Stimulated activated naive CD4-positive, alpha-beta T cell (primary cell): ENCODE measurements at regions not wholly inside any gene's neighbourhood (a gene's known extent, or its start where the extent isn't known, plus 50 kb on each side); places are given as distances from the start of the nearest gene placed in this dataset.

Experiments
- DNase-seq, 6 experiments: peaks; one replicate each; lab custom pipeline; 2025; lab: John Stamatoyannopoulos, UW

- DNase-seq, result no peak
Observed at GRCh38 chr6:91383207-91383606, 796.3 kb upstream of the MAP3K7 start.

GRCh38 chr6:91376686-91377085, 789.8 kb upstream of the MAP3K7 start:
- DNase-seq, result no peak

GRCh38 chr6:91366781-91367180, 779.9 kb upstream of the MAP3K7 start:
- no peak for DNase-seq

- DNase-seq, result no peak
Observed at GRCh38 chr6:91358986-91359385, 772.1 kb upstream of the MAP3K7 start.

GRCh38 chr6:91352878-91353277, 766.0 kb upstream of the MAP3K7 start:
- DNase-seq, result no peak

GRCh38 chr6:91352321-91352720, 765.4 kb upstream of the MAP3K7 start:
- DNase-seq, result no peak

GRCh38 chr6:91350146-91350908, 763.5 kb upstream of the MAP3K7 start:
- DNase-seq, result no peak

GRCh38 chr6:91341473-91341872, 754.6 kb upstream of the MAP3K7 start:
- no peak for DNase-seq

GRCh38 chr6:91340896-91341395, 754.1 kb upstream of the MAP3K7 start:
- DNase-seq, result no peak

- no peak for DNase-seq
Observed at GRCh38 chr6:91337967-91338366, 751.1 kb upstream of the MAP3K7 start.

GRCh38 chr6:91330896-91331295, 744.0 kb upstream of the MAP3K7 start:
- DNase-seq, result no peak

- DNase-seq, result no peak
Observed at GRCh38 chr6:91328241-91328640, 741.4 kb upstream of the MAP3K7 start.

- DNase-seq, result no peak
Observed at GRCh38 chr6:91324711-91325110, 737.8 kb upstream of the MAP3K7 start.

- DNase-seq, result no peak
Observed at GRCh38 chr6:91317984-91318383, 731.1 kb upstream of the MAP3K7 start.

GRCh38 chr6:91317247-91317835, 730.5 kb upstream of the MAP3K7 start:
- DNase-seq, result no peak

- DNase-seq, result no peak
Observed at GRCh38 chr6:91310178-91310577, 723.3 kb upstream of the MAP3K7 start.

GRCh38 chr6:91305755-91306154, 718.9 kb upstream of the MAP3K7 start:
- no peak for DNase-seq

- no peak for DNase-seq
Observed at GRCh38 chr6:91304521-91304920, 717.6 kb upstream of the MAP3K7 start.

- no peak for DNase-seq
Observed at GRCh38 chr6:91303326-91303725, 716.5 kb upstream of the MAP3K7 start.

- no peak for DNase-seq
Observed at GRCh38 chr6:91299544-91300491, 712.9 kb upstream of the MAP3K7 start.

GRCh38 chr6:91298543-91299145, 711.8 kb upstream of the MAP3K7 start:
- no peak for DNase-seq

GRCh38 chr6:91293395-91293794, 706.5 kb upstream of the MAP3K7 start:
- no peak for DNase-seq
